ENCODE measurements at regions not wholly inside any gene's neighbourhood (a gene's known extent, or its start where the extent isn't known, plus 50 kb on each side); places are given as distances from the start of the nearest gene placed in this dataset.

- no peak for DNase-seq (ENCODE audit: low read depth)
These were observed 244.7 kb downstream of the PTEN start for GRCh38 chr10:88108115-88108610.

DNA sequence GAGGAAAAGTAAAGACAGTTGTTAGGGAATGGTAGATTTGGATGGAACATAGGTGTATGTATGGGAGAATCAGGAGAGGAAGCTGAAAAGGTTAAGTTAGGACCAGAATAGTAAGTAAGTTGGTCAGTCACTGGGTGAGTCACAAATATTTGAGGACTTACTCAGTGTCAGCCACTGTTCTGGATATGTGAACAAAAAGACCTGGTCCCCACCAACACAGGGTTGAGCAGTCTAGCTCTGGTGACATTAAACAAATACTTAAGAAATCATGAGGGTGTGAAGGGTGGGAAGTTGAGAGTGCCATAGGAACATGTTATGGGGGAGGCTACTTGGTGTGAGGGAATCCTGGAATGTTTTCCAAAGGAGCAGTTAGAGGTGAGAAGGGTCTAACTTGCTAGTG is 246.9 kb downstream of the PTEN start:
- no peak for DNase-seq (ENCODE audit: low read depth)

DNA sequence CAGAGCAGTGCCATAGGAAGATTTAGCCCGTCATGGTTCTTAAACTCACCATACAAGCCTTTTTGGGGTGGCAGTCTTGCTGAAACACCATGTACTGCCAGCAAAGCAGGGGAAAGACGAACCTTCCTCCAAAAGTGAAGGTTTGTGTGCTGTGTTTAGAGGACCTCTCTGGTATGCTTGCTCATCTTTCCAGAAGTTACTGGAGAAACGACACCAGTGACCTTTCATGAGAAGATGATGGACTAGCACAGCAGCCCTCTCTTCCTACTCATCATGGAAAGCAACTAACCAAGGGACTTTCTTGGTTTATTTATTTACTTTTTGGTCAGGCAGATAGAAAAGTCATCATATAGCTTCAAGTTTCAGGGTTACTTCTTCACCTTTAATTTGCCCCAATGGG is 247.4 kb downstream of the PTEN start:
- DNase-seq (ENCODE audit: low read depth): no peak

GRCh38 chr10:88111294-88111693 is 247.9 kb downstream of the PTEN start:
- no peak for DNase-seq (ENCODE audit: low read depth)

GRCh38 chr10:88113232-88113631 is 249.8 kb downstream of the PTEN start:
- no peak for DNase-seq (ENCODE audit: low read depth)

- DNase-seq (ENCODE audit: low read depth): no peak
These were observed 250.3 kb downstream of the PTEN start for GRCh38 chr10:88113657-88114272.

DNA sequence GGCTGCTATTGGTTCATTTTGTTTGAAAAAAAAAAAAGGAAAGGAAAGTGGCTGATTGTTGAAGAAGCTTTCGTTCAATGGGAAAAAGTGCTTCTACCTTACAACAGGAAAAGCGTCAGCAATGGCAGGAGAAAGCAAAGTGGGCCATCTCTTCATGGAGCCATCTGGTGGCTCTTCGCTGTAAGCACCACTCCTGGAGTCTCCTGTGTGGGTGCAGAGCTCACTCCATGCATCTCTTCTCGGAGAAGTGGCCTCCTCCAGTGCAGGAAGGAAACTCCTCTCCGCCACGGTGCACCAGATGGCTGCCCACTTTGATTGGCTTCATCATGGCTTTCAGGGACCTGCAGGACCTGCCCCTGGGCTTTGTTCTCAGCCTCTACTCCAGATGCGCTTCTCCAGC is 250.9 kb downstream of the PTEN start:
- no peak for DNase-seq (ENCODE audit: low read depth)

DNA sequence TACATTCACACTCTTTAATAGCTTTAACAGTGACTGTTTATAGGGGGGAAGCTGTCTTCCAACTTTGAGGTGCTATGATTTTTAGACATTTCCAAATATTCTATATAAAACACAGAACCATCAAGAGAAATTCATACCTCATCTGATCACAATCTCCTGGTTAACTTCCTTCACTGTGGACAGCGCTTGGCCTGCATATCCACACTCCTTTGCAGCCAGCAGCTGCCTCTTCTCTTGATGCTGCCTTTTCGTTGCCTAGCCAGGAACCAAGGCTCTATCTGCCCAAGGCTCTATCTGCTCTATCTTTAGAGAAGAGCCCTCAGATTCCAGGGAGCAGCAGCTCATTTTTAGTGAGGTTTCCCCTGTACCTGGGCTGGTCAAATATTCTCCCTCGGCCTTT is 252.0 kb downstream of the PTEN start:
- DNase-seq (ENCODE audit: low read depth): no peak

- no peak for DNase-seq (ENCODE audit: low read depth)
These were observed 252.5 kb downstream of the PTEN start for GRCh38 chr10:88115968-88116367.

DNA sequence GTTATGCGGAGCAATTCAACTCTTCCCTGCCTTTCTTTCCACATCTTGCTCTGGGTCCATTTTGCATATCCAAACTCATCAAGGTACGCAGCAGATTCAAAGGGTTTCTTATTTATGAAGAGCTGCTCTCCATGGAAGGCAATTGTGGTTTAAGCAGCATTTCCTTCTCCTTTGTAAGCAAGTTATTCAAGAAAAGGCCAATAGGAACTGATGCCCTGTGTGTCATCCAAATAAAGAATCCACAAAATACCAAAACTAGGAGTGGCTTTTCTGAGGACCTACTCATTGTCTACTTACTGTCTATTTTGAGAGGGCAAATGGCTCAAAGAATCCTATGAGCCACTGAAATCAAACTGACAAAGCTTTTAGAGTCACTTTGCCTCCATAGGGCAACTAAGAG is 253.1 kb downstream of the PTEN start:
- DNase-seq (ENCODE audit: low read depth): no peak

GRCh38 chr10:88116971-88117626 is 253.7 kb downstream of the PTEN start:
- no peak for DNase-seq (ENCODE audit: low read depth)

GRCh38 chr10:88117869-88118632 is 254.6 kb downstream of the PTEN start:
- DNase-seq (ENCODE audit: low read depth): no peak

- DNase-seq (ENCODE audit: low read depth): no peak
These were observed 255.3 kb downstream of the PTEN start for GRCh38 chr10:88118729-88119128.

- DNase-seq (ENCODE audit: low read depth): no peak
These were observed 255.7 kb downstream of the PTEN start for GRCh38 chr10:88119160-88119559.

GRCh38 chr10:88120075-88120474 is 256.6 kb downstream of the PTEN start:
- DNase-seq (ENCODE audit: low read depth): no peak

GRCh38 chr10:88120599-88121333 is 257.3 kb downstream of the PTEN start:
- no peak for DNase-seq (ENCODE audit: low read depth)

DNA sequence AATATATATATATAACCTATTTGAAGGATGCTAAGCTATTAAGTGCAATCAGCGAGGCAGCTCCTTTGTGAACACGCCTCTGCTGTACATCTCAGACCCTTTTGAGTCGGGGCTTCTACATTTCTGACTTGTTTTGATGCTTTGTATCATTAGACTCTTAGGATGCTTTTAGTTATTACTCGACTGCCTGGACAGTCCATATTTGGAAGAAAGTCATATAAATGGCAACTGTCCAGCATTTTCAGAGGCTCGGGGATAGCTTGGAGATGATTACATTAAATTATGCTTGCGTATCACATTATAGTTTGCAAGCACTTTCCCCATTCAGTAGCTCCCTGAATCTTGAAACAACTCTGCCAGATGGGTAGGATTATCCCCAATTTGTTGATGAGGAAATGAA is 257.9 kb downstream of the PTEN start:
- no peak for DNase-seq (ENCODE audit: low read depth)

- DNase-seq (ENCODE audit: low read depth): no peak
These were observed 258.7 kb downstream of the PTEN start for GRCh38 chr10:88122145-88122544.

DNA sequence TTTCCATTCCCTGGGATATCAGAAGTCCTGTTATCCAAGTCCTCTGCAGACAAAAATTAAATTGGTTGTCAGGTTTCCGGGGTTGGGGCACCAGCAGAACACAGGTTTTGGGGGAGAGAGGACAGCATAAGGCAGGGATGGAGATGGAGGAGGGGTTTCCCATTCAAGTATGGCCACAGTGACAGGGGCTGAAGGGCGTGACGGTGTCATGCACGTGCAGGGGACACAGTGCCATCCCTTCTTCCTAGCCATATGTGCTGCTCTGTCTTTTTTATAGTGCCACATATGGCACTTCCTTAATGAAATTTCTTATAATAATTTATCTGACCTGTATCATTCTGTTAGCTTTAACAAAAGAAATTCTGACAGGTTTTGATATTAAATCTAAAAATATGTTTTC is 259.2 kb downstream of the PTEN start:
- DNase-seq (ENCODE audit: low read depth): no peak

- no peak for DNase-seq (ENCODE audit: low read depth)
These were observed 262.3 kb downstream of the PTEN start for GRCh38 chr10:88125766-88126165.

GRCh38 chr10:88126699-88127098 is 263.3 kb downstream of the PTEN start:
- DNase-seq (ENCODE audit: low read depth): no peak

DNA sequence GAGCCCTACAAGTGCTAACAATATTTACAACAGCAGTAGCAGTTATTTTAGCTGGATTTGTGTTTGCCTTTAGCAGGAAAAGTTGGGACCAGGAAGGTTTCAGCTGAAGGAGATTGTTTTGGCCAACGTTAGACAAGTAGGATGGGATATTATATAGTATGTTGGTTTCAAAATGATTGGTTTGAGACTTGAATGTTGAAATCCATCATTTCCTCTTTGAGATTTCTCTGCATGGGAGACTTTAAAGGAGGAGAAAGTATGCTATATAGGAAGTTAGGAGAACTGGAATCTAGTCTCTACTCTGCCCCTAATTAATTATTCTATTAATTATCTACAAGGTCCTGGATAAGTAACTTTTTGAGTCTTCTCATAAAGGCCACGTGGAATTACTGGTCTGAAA is 263.8 kb downstream of the PTEN start:
- DNase-seq (ENCODE audit: low read depth): no peak
